KOPT-K1 (cell line): ENCODE measurements at regions not wholly inside any gene's neighbourhood (a gene's known extent, or its start where the extent isn't known, plus 50 kb on each side); places are given as distances from the start of the nearest gene placed in this dataset.
"Not testable (repeated sequence)": the region's sequence is repeated elsewhere in the genome, so short reads cannot be mapped to it uniquely, and the experiment has no call there.

Experiments used
- H3K27ac ChIP-seq: fragments of 200-600 bp; sonication (generic); 2 replicates; pipeline ENCODE4 v1.5.1; 2016; ENCODE audit warnings: antibody characterized with exemption, mild to moderate bottlenecking, low read depth, low read length; ENCODE audit not compliant: poor library complexity, severe bottlenecking
- H3K36me3 ChIP-seq: fragments of 200-600 bp; sonication (generic); 2 replicates; pipeline ENCODE4 v1.5.1; 2017; ENCODE audit warnings: antibody characterized with exemption, mild to moderate bottlenecking, low read length, moderate library complexity; ENCODE audit not compliant: insufficient read depth
- H3K9me3 ChIP-seq: fragments of 200-600 bp; sonication (generic); 2 replicates; pipeline ENCODE4 v1.5.1; 2017; ENCODE audit warnings: antibody characterized with exemption, low read length, mild to moderate bottlenecking; ENCODE audit not compliant: insufficient read depth, poor library complexity, severe bottlenecking

- Histone ChIP-seq H3K9me3 (no peaks in the 10 kb centered on the region), H3K36me3 (no peaks in the 10 kb centered on the region), H3K27ac (peak overlapping the region; percentile 79)
Observed at GRCh38 chr5:91269198-91269597, 113.9 kb downstream of the ARRDC3 start.

DNA sequence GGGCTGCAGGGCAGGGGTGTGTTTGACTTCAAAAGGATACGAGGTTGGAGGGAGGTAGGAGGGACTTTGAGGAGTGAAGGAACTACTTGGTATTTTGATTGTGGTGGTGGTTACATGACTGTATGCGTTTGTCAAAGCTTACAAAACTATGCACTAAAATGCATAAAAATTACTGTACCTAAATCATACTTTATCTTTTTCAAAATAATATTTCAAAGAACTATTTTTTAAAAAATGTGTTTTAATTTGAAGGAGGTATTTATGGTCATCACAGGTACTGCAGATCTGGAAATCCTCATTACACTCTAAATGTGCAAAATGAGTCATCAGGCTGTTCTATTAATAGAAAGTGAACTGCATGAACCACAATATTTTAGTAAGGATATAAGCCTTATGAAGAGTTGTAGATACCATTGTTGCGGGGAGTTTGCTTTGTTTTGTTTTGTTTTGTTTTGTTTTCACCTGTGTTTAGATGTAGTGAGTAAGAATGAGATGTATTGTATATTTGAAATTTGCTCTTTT is 116.9 kb downstream of the ARRDC3 start:
- no peaks in the 10 kb centered on the region for H3K9me3 ChIP-seq
- no peak overlapping the region for H3K27ac ChIP-seq
- no peaks in the 10 kb centered on the region for H3K36me3 ChIP-seq

- Histone ChIP-seq H3K27ac (no peak overlapping the region), H3K9me3 (no peaks in the 10 kb centered on the region), H3K36me3 (no peaks in the 10 kb centered on the region)
Observed at GRCh38 chr5:91264311-91265051, 118.6 kb downstream of the ARRDC3 start.

DNA sequence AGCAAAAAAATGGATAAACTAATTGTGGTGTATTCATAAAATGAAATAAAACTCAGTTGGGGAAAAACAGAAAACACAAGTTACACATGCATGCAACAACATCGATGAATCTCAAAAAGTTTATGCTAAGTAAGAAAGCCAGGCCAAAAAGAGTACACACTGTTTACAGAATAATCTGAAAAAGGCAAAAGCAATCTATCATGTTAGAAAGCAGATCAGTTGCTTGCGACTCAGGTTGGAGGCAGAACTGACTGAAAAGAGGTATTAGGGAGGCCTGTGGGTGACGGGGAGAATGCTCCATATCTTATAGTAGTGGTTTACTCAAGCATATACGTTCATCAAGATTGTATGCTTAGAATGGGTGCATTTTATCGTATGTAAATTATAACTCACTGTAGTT is 119.2 kb downstream of the ARRDC3 start:
- Histone ChIP-seq H3K27ac (no peak overlapping the region), H3K36me3 (no peaks in the 10 kb centered on the region), H3K9me3 (no peaks in the 10 kb centered on the region)

GRCh38 chr5:91257301-91257700 is 125.8 kb downstream of the ARRDC3 start:
- no peaks in the 10 kb centered on the region for H3K9me3 ChIP-seq
- no peaks in the 10 kb centered on the region for H3K36me3 ChIP-seq

GRCh38 chr5:91256142-91256524 is 127.0 kb downstream of the ARRDC3 start:
- Histone ChIP-seq H3K9me3 (no peaks in the 10 kb centered on the region), H3K36me3 (no peaks in the 10 kb centered on the region), H3K27ac (no peak overlapping the region)

More at GRCh38 chr5:91257301-91257700, 125.8 kb downstream of the ARRDC3 start:
- no peak overlapping the region for H3K27ac ChIP-seq

DNA sequence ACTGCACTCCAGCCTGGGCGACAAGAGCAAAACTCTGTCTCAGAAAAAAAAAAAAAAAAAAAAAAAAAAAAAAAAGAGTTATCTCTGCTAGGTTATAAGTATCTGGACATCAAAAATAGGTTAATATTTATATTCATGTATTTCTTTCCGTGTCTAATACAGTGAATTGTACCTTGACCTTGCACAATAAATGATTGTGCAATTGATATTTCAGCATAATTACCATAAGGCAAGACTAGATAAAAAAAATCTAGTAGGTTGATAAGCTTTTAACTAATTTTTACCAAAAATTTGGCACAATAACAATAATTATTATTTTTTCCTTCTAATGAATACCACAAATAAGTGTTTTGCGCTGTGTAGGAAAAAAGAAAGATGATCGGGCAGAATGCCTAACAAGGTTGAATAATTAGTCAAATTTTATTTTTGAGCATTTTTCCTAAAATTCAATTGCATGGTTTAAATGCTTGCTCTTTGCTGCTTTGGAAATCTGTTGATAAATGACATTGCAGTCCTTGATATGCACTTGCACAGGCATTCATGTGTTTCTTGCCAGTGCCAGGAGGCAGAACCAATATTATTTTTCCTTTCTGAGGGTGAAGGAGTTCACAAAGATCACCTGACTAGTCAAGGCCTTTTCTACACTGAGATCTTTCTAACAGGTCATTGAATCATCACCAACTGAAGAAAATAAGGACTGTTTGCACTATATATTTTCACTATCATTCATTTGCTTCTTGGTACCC is 127.5 kb downstream of the ARRDC3 start:
- Histone ChIP-seq H3K36me3 (no peaks in the 10 kb centered on the region), H3K9me3 (no peaks in the 10 kb centered on the region), H3K27ac (no peak overlapping the region)

DNA sequence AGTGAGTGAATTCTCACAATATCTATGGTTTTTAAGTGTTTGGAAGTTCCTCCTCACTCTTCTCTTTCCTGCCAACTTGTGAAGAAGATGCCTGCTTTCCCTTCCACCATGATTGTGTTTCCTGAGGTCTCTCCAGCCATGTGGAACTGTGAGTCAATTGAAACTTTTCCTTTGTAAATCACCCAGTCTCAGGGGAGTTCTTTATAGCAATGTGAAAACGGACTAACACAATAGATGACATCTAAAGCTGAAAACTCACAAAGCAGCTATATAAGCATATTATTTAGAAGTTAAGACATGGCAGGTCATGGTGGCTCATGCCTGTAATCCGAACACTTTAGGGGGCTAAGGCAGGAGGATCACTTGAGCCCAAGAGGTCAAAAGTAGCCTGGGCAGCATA is 130.2 kb downstream of the ARRDC3 start:
- no peaks in the 10 kb centered on the region for H3K9me3 ChIP-seq
- H3K27ac ChIP-seq = no peak overlapping the region
- no peaks in the 10 kb centered on the region for H3K36me3 ChIP-seq

GRCh38 chr5:91245871-91246270 is 137.2 kb downstream of the ARRDC3 start:
- no peak overlapping the region for H3K27ac ChIP-seq
- H3K9me3 ChIP-seq = peaks cover 17% of the 10 kb centered on the region
- H3K36me3 ChIP-seq = no peaks in the 10 kb centered on the region

DNA sequence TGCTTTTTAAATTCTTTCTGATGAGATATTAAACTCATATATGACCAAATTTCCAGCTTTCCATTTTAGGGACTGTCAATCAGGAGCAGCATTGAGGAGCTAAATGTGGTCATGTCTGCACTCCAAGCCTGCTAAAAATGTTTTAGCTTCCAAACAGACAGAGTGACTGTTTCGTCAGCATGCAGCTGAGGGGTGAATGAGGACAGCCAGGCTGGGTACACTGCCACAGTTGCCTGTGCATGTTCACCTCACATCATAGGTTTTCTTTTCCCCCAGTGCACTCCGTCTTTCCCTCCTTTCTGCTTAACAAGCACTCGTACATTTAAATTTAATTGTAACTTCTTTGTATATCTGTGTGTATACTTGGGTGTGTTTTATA is 138.1 kb downstream of the ARRDC3 start:
- H3K36me3 ChIP-seq = no peaks in the 10 kb centered on the region
- peaks cover 17% of the 10 kb centered on the region for H3K9me3 ChIP-seq
- no peak overlapping the region for H3K27ac ChIP-seq

DNA sequence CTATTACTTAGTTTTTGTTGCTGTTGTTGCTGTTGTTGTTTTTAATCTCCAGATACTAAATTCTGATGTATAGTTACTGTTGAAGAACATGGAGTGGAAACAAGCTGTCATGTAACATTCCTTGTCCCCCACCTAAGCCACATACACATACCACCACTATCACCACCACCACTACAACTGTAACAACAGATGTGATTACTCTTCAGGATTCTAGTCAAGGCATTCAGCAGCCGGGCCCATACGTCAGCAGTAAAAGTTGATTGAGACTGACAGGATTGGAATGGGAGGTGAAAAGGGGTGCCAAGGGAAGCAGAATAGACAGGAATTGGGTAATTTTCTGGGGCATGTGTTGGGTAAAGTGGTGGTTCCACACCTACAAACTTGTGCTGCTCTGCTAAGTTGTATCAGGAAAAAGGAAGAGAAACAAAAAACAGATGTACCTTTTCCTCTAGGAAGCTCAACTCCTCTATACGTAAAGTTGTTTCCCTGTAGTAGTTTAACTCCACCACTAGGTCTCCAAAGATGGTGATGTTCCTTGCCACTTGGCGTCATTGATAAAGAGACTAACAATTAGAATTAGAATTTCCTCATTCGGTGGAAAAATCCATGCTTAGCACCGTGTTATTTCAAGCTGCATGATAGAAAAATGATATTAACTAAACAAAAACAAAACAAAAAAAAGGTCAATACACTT is 138.6 kb downstream of the ARRDC3 start:
- H3K9me3 ChIP-seq = peaks cover 17% of the 10 kb centered on the region
- H3K27ac ChIP-seq = no peak overlapping the region
- no peaks in the 10 kb centered on the region for H3K36me3 ChIP-seq

DNA sequence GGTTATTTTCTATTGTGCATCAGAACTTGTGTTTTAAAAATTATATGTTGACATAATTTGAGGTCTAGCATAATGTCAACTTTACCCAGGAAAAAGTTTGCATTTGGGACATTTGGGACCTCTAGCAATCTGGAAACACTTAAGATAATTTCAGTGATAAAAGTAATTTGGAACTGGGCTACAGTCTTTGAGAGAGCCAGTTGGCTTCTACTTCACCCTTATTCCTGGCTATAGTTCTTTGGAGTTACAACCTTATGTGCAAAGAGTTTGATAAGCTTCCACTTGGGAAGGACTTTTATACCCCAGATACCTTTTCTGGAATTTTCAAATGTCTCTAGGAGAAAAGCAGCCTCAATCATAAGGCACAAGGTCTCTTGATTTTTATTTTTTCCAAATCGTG is 139.3 kb downstream of the ARRDC3 start:
- H3K27ac ChIP-seq = no peak overlapping the region
- peaks cover 17% of the 10 kb centered on the region for H3K9me3 ChIP-seq
- H3K36me3 ChIP-seq = no peaks in the 10 kb centered on the region

GRCh38 chr5:91243286-91243685 is 139.8 kb downstream of the ARRDC3 start:
- H3K9me3 ChIP-seq = peaks cover 17% of the 10 kb centered on the region
- H3K27ac ChIP-seq = no peak overlapping the region
- H3K36me3 ChIP-seq = no peaks in the 10 kb centered on the region

- H3K27ac ChIP-seq, H3K36me3 ChIP-seq: not testable (repeated sequence)
- peaks cover 17% of the 10 kb centered on the region for H3K9me3 ChIP-seq
Observed at GRCh38 chr5:91241460-91241859, 141.7 kb downstream of the ARRDC3 start.

DNA sequence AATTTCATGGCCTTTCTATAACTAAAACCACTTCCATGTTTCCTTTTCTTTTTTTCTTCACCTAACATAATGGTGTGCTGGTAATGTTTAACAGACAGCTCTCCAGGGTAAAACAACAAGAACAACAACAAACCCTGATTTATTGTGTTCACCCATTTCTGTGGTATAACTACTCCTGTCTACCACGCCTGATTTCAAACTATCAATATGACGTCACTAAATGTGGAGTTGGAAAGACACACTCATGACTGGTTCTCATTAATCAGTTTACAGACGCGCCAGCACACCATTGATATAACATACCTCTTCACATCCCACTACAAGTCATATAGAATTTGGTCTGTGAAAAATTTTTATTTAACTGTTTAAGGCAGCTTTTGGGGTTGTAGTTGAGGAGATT is 142.9 kb downstream of the ARRDC3 start:
- Histone ChIP-seq H3K9me3 (peaks cover 17% of the 10 kb centered on the region), H3K36me3 (no peaks in the 10 kb centered on the region), H3K27ac (no peak overlapping the region)
